Fibroblast of lung (primary cell): ENCODE measurements at regions not wholly inside any gene's neighbourhood (a gene's known extent, or its start where the extent isn't known, plus 50 kb on each side); places are given as distances from the start of the nearest gene placed in this dataset.
"Not testable (repeated sequence)": the region's sequence is repeated elsewhere in the genome, so short reads cannot be mapped to it uniquely, and the experiment has no call there.

Experiments used
- DNase-seq, 2 donors: peaks; one replicate each; pipeline versions ENCODE4 v3.0.0 to v3.0.0-alpha.2; 2010; ENCODE audit warnings: low read depth in 2 of 2
- H2AFZ ChIP-seq: 2 replicates; pipeline ENCODE4 v1.5.1; 2012; ENCODE audit warnings: low read length, control low read depth, inconsistent platforms
- H3K27ac ChIP-seq: 2 replicates; pipeline ENCODE4 v1.5.1; 2011; ENCODE audit warnings: low read length, control low read depth; ENCODE audit not compliant: insufficient read depth
- H3K27me3 ChIP-seq: 2 replicates; pipeline ENCODE4 v1.5.1; 2011; ENCODE audit warnings: mild to moderate bottlenecking, low read length; ENCODE audit not compliant: control insufficient read depth, insufficient read depth
- H3K36me3 ChIP-seq: 2 replicates; pipeline ENCODE4 v1.5.1; 2011; ENCODE audit warnings: low read length; ENCODE audit not compliant: control insufficient read depth, insufficient read depth
- H3K4me1 ChIP-seq: 2 replicates; pipeline ENCODE4 v1.5.1; 2011; ENCODE audit warnings: low read length; ENCODE audit not compliant: control insufficient read depth, insufficient read depth; ENCODE audit errors: extremely low read depth
- H3K4me2 ChIP-seq: 2 replicates; pipeline ENCODE4 v1.5.1; 2011; ENCODE audit warnings: low read length, control low read depth; ENCODE audit not compliant: insufficient read depth; ENCODE audit errors: extremely low read depth
- H3K4me3 ChIP-seq, 4 experiments: fragments of 200-600 bp in 1 of 4; sonication (generic) in 1 of 4; replicated peaks in 1 of 4; 2 replicates each; pipeline ENCODE4 v1.5.1; 2011 to 2016; ENCODE audit warnings: low read length in 4 of 4, low read depth in 3 of 4, mild to moderate bottlenecking in 3 of 4, control low read depth in 2 of 4, inconsistent platforms in 1 of 4, mixed read lengths in 1 of 4; ENCODE audit not compliant: insufficient read depth in 1 of 4; ENCODE audit errors: control extremely low read depth in 1 of 4
- H3K79me2 ChIP-seq: 2 replicates; pipeline ENCODE4 v1.5.1; 2012; ENCODE audit warnings: mild to moderate bottlenecking, low read length, inconsistent platforms; ENCODE audit not compliant: control insufficient read depth, insufficient read depth
- H3K9ac ChIP-seq: 2 replicates; pipeline ENCODE4 v1.5.1; 2011; ENCODE audit warnings: mild to moderate bottlenecking, low read length, control low read depth; ENCODE audit not compliant: insufficient read depth
- H3K9me3 ChIP-seq: 2 replicates; pipeline ENCODE4 v1.5.1; 2012; ENCODE audit warnings: low read depth, low read length; ENCODE audit not compliant: control insufficient read depth, insufficient read depth
- H4K20me1 ChIP-seq: 2 replicates; pipeline ENCODE4 v1.5.1; 2011; ENCODE audit warnings: low read length; ENCODE audit not compliant: control insufficient read depth, insufficient read depth; ENCODE audit errors: extremely low read depth
- EZH2 ChIP-seq: IDR thresholded peaks from 2 replicates; pipeline ENCODE4 v1.5.1; 2012; ENCODE audit warnings: low read length, control low read depth, mild to moderate bottlenecking; ENCODE audit errors: missing control alignments
- TF ChIP-seq, protein P1 (sequence below), 2 donors: IDR thresholded peaks in 1 of 2; conservative IDR thresholded peaks in 1 of 2; 1 replicate in 1 of 2; 2 replicates in 1 of 2; pipeline ENCODE4 v1.5.1; 2011 to 2012; ENCODE audit warnings: low read length in 2 of 2, control low read depth in 1 of 2, inconsistent platforms in 1 of 2, low read depth in 1 of 2, mild to moderate bottlenecking in 1 of 2

DNA sequence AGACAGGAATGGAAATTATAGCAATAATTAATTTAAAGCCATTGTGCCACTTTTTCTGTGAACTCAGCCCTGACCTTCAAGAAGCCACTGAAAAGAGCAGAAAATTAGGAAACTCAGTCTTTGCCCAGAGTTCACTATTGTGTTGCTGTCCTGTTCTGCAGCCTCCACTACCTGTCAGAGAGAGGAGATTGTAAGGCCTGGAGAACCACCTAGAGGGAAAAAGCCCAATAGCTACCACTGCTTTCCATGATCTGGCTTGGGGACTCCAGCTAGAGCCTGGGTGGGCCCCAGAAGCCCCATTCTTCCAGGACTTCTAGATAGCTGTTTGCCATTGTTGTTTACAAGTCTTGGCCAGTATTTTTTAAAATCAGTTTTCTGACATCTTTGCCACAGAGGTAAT lies 176.1 kb upstream of the KLF7 start:
- H3K36me3 ChIP-seq: no peaks in the 10 kb centered on the region
- no peak overlapping the region for H3K4me2 ChIP-seq
- TF ChIP-seq, protein P1, sequence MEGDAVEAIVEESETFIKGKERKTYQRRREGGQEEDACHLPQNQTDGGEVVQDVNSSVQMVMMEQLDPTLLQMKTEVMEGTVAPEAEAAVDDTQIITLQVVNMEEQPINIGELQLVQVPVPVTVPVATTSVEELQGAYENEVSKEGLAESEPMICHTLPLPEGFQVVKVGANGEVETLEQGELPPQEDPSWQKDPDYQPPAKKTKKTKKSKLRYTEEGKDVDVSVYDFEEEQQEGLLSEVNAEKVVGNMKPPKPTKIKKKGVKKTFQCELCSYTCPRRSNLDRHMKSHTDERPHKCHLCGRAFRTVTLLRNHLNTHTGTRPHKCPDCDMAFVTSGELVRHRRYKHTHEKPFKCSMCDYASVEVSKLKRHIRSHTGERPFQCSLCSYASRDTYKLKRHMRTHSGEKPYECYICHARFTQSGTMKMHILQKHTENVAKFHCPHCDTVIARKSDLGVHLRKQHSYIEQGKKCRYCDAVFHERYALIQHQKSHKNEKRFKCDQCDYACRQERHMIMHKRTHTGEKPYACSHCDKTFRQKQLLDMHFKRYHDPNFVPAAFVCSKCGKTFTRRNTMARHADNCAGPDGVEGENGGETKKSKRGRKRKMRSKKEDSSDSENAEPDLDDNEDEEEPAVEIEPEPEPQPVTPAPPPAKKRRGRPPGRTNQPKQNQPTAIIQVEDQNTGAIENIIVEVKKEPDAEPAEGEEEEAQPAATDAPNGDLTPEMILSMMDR (conservative IDR thresholded peaks at IDR 0.05 in 1 of 2, IDR thresholded peaks at IDR 0.05 in 1 of 2; ENCODE audit: low read depth in 1 of 2, low read length in 2 of 2): no peak
- no peak for TF ChIP-seq EZH2
- no peaks in the 10 kb centered on the region for H3K27me3 ChIP-seq
- no peaks in the 10 kb centered on the region for H3K9me3 ChIP-seq
- no peak overlapping the region for H2AFZ ChIP-seq
- H3K4me1 ChIP-seq: no peaks in the 10 kb centered on the region
- no peak overlapping the region for H3K9ac ChIP-seq
- no peak overlapping the region for H3K27ac ChIP-seq
- H3K79me2 ChIP-seq: no peaks in the 10 kb centered on the region
- DNase-seq: no peak
- H3K4me3 ChIP-seq: no peak overlapping the region
- H4K20me1 ChIP-seq: no peaks in the 10 kb centered on the region

DNA sequence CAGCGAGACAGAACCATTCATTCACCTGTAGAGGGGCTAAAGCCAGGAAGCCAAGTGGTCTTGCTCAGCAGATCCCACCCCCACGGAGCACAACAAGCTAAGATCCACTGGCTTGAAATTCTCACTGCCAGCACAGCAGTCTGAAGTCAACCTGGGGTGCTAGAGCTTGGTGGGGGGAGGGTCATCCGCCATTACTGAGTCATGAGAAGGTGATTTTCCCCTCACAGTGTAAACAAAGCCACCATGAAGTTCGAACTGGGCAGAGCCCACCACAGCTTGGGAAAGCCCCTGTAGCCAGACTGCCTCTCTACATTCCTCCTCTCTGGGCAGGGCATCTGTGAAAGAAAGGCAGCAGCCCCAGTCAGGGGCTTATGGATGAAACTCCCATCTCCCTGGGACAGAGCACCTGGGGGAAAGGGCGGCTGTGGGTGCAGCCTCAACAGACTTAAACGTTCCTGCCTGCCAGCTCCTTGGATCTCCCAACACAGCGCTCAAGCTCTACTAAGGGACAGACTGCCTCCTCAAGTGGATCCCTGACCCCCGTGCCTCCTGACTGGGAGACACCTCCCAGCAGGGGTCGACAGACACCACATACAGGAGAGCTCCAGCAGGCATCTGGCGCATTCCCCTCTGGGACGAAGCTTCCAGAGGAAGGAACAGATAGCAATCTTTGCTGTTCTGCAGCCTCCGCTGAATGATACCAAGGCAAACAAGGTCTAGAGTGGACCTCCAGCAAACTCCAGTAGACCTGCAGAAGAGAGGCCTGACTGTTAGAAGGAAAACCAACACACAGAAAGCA lies 179.0 kb upstream of the KLF7 start:
- H3K9ac ChIP-seq, H3K9me3 ChIP-seq, H3K4me2 ChIP-seq, H3K36me3 ChIP-seq, H2AFZ ChIP-seq, H3K4me1 ChIP-seq, DNase-seq, H3K27ac ChIP-seq, H3K4me3 ChIP-seq, H3K79me2 ChIP-seq, H4K20me1 ChIP-seq, H3K27me3 ChIP-seq: not testable (repeated sequence)

DNA sequence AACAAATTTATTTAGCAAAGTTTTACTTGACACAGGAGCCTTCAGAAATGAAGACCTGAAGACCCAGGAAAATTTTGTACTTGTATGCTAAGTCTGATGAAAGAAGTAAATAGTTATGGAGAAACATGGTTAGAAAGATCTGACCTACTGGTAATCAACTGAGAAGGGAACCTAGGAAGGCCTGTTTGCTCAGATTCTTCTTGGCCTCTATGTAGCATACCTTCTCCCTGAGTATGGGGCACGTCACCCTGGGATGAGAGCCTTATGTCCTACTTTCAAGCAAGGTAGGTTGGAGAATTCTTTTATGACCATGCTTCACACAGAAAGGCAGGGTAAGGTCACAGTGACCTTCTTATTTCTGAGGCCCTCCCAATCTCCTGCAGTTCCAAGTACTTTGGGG lies 178.6 kb upstream of the CREB1 start:
- H3K27me3 ChIP-seq: no peaks in the 10 kb centered on the region
- H3K9me3 ChIP-seq: no peaks in the 10 kb centered on the region
- no peak overlapping the region for H3K9ac ChIP-seq
- no peaks in the 10 kb centered on the region for H3K79me2 ChIP-seq
- no peaks in the 10 kb centered on the region for H3K4me1 ChIP-seq
- H3K4me2 ChIP-seq: no peak overlapping the region
- H4K20me1 ChIP-seq: no peaks in the 10 kb centered on the region
- no peak for DNase-seq
- no peaks in the 10 kb centered on the region for H3K36me3 ChIP-seq
- no peak overlapping the region for H2AFZ ChIP-seq
- TF ChIP-seq, protein P1 (conservative IDR thresholded peaks at IDR 0.05 in 1 of 2, IDR thresholded peaks at IDR 0.05 in 1 of 2; ENCODE audit: low read depth in 1 of 2, low read length in 2 of 2): no peak
- no peak for TF ChIP-seq EZH2
- no peak overlapping the region for H3K4me3 ChIP-seq
- no peak overlapping the region for H3K27ac ChIP-seq
